ENCODE measurements at regions not wholly inside any gene's neighbourhood (a gene's known extent, or its start where the extent isn't known, plus 50 kb on each side); places are given as distances from the start of the nearest gene placed in this dataset.
"Not testable (repeated sequence)": the region's sequence is repeated elsewhere in the genome, so short reads cannot be mapped to it uniquely, and the experiment has no call there.

GRCh38 chrX:3919668-3920423, 206.4 kb upstream of the PRKX start:
- DNase-seq (ENCODE audit: low spot score), result not testable (repeated sequence)

GRCh38 chrX:3914813-3915212, 201.4 kb upstream of the PRKX start:
- not testable (repeated sequence) for DNase-seq (ENCODE audit: low spot score)

GRCh38 chrX:3914059-3914458, 200.6 kb upstream of the PRKX start:
- DNase-seq (ENCODE audit: low spot score), result not testable (repeated sequence)

GRCh38 chrX:3911012-3911411, 197.6 kb upstream of the PRKX start:
- not testable (repeated sequence) for DNase-seq (ENCODE audit: low spot score)

GRCh38 chrX:3910611-3911010, 197.2 kb upstream of the PRKX start:
- not testable (repeated sequence) for DNase-seq (ENCODE audit: low spot score)

GRCh38 chrX:3905522-3906258, 192.2 kb upstream of the PRKX start:
- DNase-seq (ENCODE audit: low spot score), result not testable (repeated sequence)

- not testable (repeated sequence) for DNase-seq (ENCODE audit: low spot score)
Observed at GRCh38 chrX:3902222-3902621, 188.8 kb upstream of the PRKX start.

GRCh38 chrX:3896755-3897154, 183.3 kb upstream of the PRKX start:
- DNase-seq (ENCODE audit: low spot score), result not testable (repeated sequence)

- DNase-seq (ENCODE audit: low spot score), result not testable (repeated sequence)
Observed at GRCh38 chrX:3882553-3882920, 169.1 kb upstream of the PRKX start.

GRCh38 chrX:3881898-3882552, 168.6 kb upstream of the PRKX start:
- not testable (repeated sequence) for DNase-seq (ENCODE audit: low spot score)

- DNase-seq (ENCODE audit: low spot score), result not testable (repeated sequence)
Observed at GRCh38 chrX:3881255-3881895, 167.9 kb upstream of the PRKX start.

GRCh38 chrX:3876393-3876792, 162.9 kb upstream of the PRKX start:
- not testable (repeated sequence) for DNase-seq (ENCODE audit: low spot score)

- not testable (repeated sequence) for DNase-seq (ENCODE audit: low spot score)
Observed at GRCh38 chrX:3875638-3876037, 162.2 kb upstream of the PRKX start.

GRCh38 chrX:3872226-3872879, 158.9 kb upstream of the PRKX start:
- DNase-seq (ENCODE audit: low spot score), result not testable (repeated sequence)

- not testable (repeated sequence) for DNase-seq (ENCODE audit: low spot score)
Observed at GRCh38 chrX:3867067-3867831, 153.8 kb upstream of the PRKX start.

GRCh38 chrX:3858332-3858731, 144.9 kb upstream of the PRKX start:
- DNase-seq (ENCODE audit: low spot score), result not testable (repeated sequence)

- DNase-seq (ENCODE audit: low spot score), result not testable (repeated sequence)
Observed at GRCh38 chrX:3843522-3844145, 130.2 kb upstream of the PRKX start.

GRCh38 chrX:3842822-3843521, 129.5 kb upstream of the PRKX start:
- not testable (repeated sequence) for DNase-seq (ENCODE audit: low spot score)

GRCh38 chrX:3838754-3839153, 125.3 kb upstream of the PRKX start:
- not testable (repeated sequence) for DNase-seq (ENCODE audit: low spot score)
